WTC11 (cell line): ENCODE measurements at regions not wholly inside any gene's neighbourhood (a gene's known extent, or its start where the extent isn't known, plus 50 kb on each side); places are given as distances from the start of the nearest gene placed in this dataset.

ENCODE experiments used
- ATAC-seq: fragments of 200-7000 bp; cut with Tn5 transposase; 2 replicates; pipeline ENCODE4 v1.10.0; 2021; ENCODE audit warnings: mild to moderate bottlenecking, moderate library complexity
- CTCF ChIA-PET: fragments of 300-600 bp; sonication (Branson Sonifier 250); formaldehyde crosslinking; loops from one replicate; lab custom pipeline; 2021; ENCODE audit warnings: antibody characterized with exemption; lab: Charles Lee
- POLR2A ChIA-PET: fragments of 350-600 bp; sonication (Branson Sonifier 250); formaldehyde crosslinking; loops from one replicate; lab custom pipeline; 2021; ENCODE audit warnings: antibody characterized with exemption; lab: Charles Lee
- DNase-seq: peaks from one replicate; pipeline ENCODE4 v3.0.0; 2021; ENCODE audit warnings: low spot score
- H3K27ac Mint-ChIP-seq: 2 replicates; pipeline ENCODE4 v1.8.0; 2021; ENCODE audit warnings: mixed read lengths
- H3K27me3 Mint-ChIP-seq: 2 replicates; pipeline ENCODE4 v1.8.0; 2021; ENCODE audit warnings: low read depth, mild to moderate bottlenecking, moderate library complexity, mixed read lengths
- H3K36me3 Mint-ChIP-seq: 2 replicates; pipeline ENCODE4 v1.8.0; 2021; ENCODE audit warnings: mixed read lengths
- H3K4me1 Mint-ChIP-seq: 2 replicates; pipeline ENCODE4 v1.8.0; 2022; ENCODE audit warnings: mixed read lengths
- H3K4me3 Mint-ChIP-seq: 2 replicates; pipeline ENCODE4 v1.8.0; 2021; ENCODE audit warnings: mild to moderate bottlenecking, moderate library complexity, mixed read lengths
- H3K9me3 Mint-ChIP-seq: 2 replicates; pipeline ENCODE4 v1.8.0; 2021; ENCODE audit warnings: mixed read lengths
- AFF4 ChIP-seq: sonication (generic); formaldehyde crosslinking; IDR thresholded peaks from 2 replicates; pipeline ENCODE4 v1.8.1; 2023; ENCODE audit warnings: mild to moderate bottlenecking, missing genetic modification reagents, borderline replicate concordance
- AR ChIP-seq: fragments of 250-450 bp; sonication (Bioruptor Pico); IDR thresholded peaks from 2 replicates; pipeline ENCODE4 v1.9.0; 2021; ENCODE audit warnings: mild to moderate bottlenecking
- ATF3 ChIP-seq: sonication (generic); formaldehyde crosslinking; conservative IDR thresholded peaks from 2 replicates; pipeline ENCODE4 v1.8.1; 2022; ENCODE audit warnings: mild to moderate bottlenecking, missing genetic modification reagents
- E2F4 ChIP-seq: sonication (generic); formaldehyde crosslinking; IDR thresholded peaks from 2 replicates; pipeline ENCODE4 v1.8.1; 2022; ENCODE audit warnings: low read depth, mild to moderate bottlenecking, moderate library complexity, missing genetic modification reagents, borderline replicate concordance
- GRHL2 ChIP-seq: fragments of 250-450 bp; sonication (Bioruptor Pico); IDR thresholded peaks from 2 replicates; pipeline ENCODE4 v1.8.0; 2022; ENCODE audit warnings: mild to moderate bottlenecking, moderate library complexity; ENCODE audit not compliant: insufficient replicate concordance, severe bottlenecking
- HMGXB4 ChIP-seq: sonication (generic); formaldehyde crosslinking; IDR thresholded peaks from 2 replicates; pipeline ENCODE4 v1.8.1; 2023; ENCODE audit warnings: mild to moderate bottlenecking, moderate library complexity, missing genetic modification reagents
- RORB ChIP-seq: fragments of 250-450 bp; sonication (Bioruptor Pico); IDR thresholded peaks from 2 replicates; pipeline ENCODE4 v1.9.0; 2021; ENCODE audit warnings: mild to moderate bottlenecking
- SP1 ChIP-seq: sonication (generic); formaldehyde crosslinking; conservative IDR thresholded peaks from 2 replicates; pipeline ENCODE4 v1.8.1; 2022; ENCODE audit warnings: missing genetic modification reagents
- TEAD1 ChIP-seq: sonication (generic); formaldehyde crosslinking; IDR thresholded peaks from 2 replicates; pipeline ENCODE4 v1.8.0; 2022; ENCODE audit warnings: mild to moderate bottlenecking, missing genetic modification reagents
- TP53 ChIP-seq: sonication (generic); formaldehyde crosslinking; IDR thresholded peaks from 2 replicates; pipeline ENCODE4 v1.8.1; 2023; ENCODE audit warnings: mild to moderate bottlenecking, missing genetic modification reagents
- USF2 ChIP-seq: sonication (generic); formaldehyde crosslinking; IDR thresholded peaks from 2 replicates; pipeline ENCODE4 v1.8.1; 2023; ENCODE audit warnings: mild to moderate bottlenecking, missing genetic modification reagents, moderate library complexity
- ZBTB21 ChIP-seq: sonication (generic); formaldehyde crosslinking; IDR thresholded peaks from 2 replicates; pipeline ENCODE4 v1.8.1; 2023; ENCODE audit warnings: mild to moderate bottlenecking, missing genetic modification reagents, borderline replicate concordance
- ZNF121 ChIP-seq: sonication (generic); formaldehyde crosslinking; IDR thresholded peaks from 2 replicates; pipeline ENCODE4 v1.8.0; 2023; ENCODE audit warnings: missing genetic modification reagents
- ZNF138 ChIP-seq: sonication (generic); formaldehyde crosslinking; conservative IDR thresholded peaks from 2 replicates; pipeline ENCODE4 v1.8.1; 2022; ENCODE audit warnings: mild to moderate bottlenecking, moderate library complexity, missing genetic modification reagents
- ZNF232 ChIP-seq: sonication (generic); formaldehyde crosslinking; IDR thresholded peaks from 2 replicates; pipeline ENCODE4 v1.8.0; 2022; ENCODE audit warnings: mild to moderate bottlenecking, missing genetic modification reagents
- TF ChIP-seq, protein P1 (sequence below): sonication (generic); formaldehyde crosslinking; IDR thresholded peaks from 2 replicates; pipeline ENCODE4 v1.8.1; 2023; ENCODE audit warnings: mild to moderate bottlenecking, missing genetic modification reagents
- TF ChIP-seq, protein P2 (sequence below): sonication (generic); formaldehyde crosslinking; IDR thresholded peaks from 2 replicates; pipeline ENCODE4 v1.8.0; 2022; ENCODE audit warnings: mild to moderate bottlenecking, missing genetic modification reagents

GRCh38 chr2:153028626-153029025, 310.2 kb downstream of the ARL6IP6 start (continued):
- TF ChIP-seq HMGXB4 (no peak), ZNF232 (CRISPR knock-in tag) (no peak)
- TF ChIP-seq, protein P1, sequence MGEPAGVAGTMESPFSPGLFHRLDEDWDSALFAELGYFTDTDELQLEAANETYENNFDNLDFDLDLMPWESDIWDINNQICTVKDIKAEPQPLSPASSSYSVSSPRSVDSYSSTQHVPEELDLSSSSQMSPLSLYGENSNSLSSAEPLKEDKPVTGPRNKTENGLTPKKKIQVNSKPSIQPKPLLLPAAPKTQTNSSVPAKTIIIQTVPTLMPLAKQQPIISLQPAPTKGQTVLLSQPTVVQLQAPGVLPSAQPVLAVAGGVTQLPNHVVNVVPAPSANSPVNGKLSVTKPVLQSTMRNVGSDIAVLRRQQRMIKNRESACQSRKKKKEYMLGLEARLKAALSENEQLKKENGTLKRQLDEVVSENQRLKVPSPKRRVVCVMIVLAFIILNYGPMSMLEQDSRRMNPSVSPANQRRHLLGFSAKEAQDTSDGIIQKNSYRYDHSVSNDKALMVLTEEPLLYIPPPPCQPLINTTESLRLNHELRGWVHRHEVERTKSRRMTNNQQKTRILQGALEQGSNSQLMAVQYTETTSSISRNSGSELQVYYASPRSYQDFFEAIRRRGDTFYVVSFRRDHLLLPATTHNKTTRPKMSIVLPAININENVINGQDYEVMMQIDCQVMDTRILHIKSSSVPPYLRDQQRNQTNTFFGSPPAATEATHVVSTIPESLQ (CRISPR knock-in tag), result no peak

DNA sequence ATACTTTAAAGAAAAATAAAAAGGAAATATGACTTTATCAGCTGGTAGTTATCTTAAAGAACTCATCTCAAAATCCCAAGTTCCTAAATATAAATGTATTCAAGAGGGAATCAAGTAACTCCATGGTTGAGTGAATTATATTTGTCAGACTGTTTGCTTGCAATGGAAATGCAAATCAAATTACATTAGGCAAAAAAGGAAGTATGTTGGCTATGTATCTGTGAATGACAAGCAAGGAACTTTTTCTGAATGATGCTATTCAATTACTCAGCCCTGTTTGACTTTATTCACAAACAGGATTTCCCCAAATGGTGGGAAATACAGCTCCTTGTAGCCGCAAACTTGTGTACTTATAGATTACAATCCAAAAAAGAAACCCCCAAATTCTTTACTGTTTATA, 309.1 kb downstream of the ARL6IP6 start:
- H3K4me1 Mint-ChIP-seq, result peaks cover 4% of the 10 kb centered on the region; the same call in 1 of the 2 replicates
- H3K4me3 Mint-ChIP-seq, result no peak overlapping the region
- H3K27me3 Mint-ChIP-seq, result no peaks in the 10 kb centered on the region
- ChIA-PET POLR2A (no interaction called here), CTCF (no interaction called here)
- ATAC-seq, result no peak
- H3K36me3 Mint-ChIP-seq, result no peaks in the 10 kb centered on the region
- TF ChIP-seq TP53 (CRISPR knock-in tag) (no peak), ZNF121 (no peak), SP1 (CRISPR knock-in tag) (no peak), USF2 (no peak), GRHL2 (CRISPR knock-in tag) (no peak), AFF4 (no peak), TEAD1 (CRISPR knock-in tag) (no peak), ATF3 (no peak)
- TF ChIP-seq, protein P2, sequence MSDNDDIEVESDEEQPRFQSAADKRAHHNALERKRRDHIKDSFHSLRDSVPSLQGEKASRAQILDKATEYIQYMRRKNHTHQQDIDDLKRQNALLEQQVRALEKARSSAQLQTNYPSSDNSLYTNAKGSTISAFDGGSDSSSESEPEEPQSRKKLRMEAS (CRISPR knock-in tag), result no peak
- no peak overlapping the region for H3K27ac Mint-ChIP-seq
- no peak for DNase-seq
- H3K9me3 Mint-ChIP-seq, result peaks cover 4% of the 10 kb centered on the region

DNA sequence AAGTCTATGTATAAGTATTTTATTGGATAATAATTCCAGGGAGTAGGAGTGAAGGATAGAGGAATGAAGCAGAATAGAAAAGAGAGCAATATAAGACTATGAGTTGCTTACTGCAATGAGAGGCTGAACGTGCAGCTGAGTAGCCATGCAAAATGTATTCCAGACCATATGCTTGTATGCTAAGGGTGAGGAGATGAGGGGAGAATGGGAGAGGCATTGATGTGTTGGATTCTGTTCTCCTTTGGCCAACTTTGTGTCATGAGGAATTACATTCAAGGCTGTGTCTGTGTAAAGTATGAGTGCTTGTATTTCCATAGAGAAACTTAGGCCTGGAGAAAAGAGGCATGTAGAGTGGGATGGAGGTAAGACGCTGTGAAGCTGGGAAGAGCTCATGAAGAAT, 301.8 kb downstream of the ARL6IP6 start:
- POLR2A ChIA-PET, result no interaction called here
- CTCF ChIA-PET, result no interaction called here
- DNase-seq, result no peak
- H3K27ac Mint-ChIP-seq, result no peak overlapping the region
- peaks cover 4% of the 10 kb centered on the region; the same call in 1 of the 2 replicates for H3K4me1 Mint-ChIP-seq
- no peak for ATAC-seq
- no peak overlapping the region for H3K4me3 Mint-ChIP-seq
- H3K9me3 Mint-ChIP-seq, result peaks cover 44% of the 10 kb centered on the region
- peaks cover 2% of the 10 kb centered on the region; the same call in 1 of the 2 replicates for H3K27me3 Mint-ChIP-seq
- peaks cover 33% of the 10 kb centered on the region for H3K36me3 Mint-ChIP-seq
- TF ChIP-seq USF2 (no peak), ZNF138 (CRISPR knock-in tag) (no peak), RORB (CRISPR knock-in tag) (no peak), ZBTB21 (no peak), E2F4 (CRISPR knock-in tag) (no peak), AR (CRISPR knock-in tag) (no peak)
- TF ChIP-seq, protein P1 (CRISPR knock-in tag), result no peak
